Glomerular endothelial cell (primary cell): ENCODE measurements at regions not wholly inside any gene's neighbourhood (a gene's known extent, or its start where the extent isn't known, plus 50 kb on each side); places are given as distances from the start of the nearest gene placed in this dataset.

Experiments used
- DNase-seq: peaks from one replicate; pipeline ENCODE4 v3.0.0-alpha.2; 2011; ENCODE audit warnings: low read depth, low spot score; ENCODE audit errors: extremely low read depth

DNA sequence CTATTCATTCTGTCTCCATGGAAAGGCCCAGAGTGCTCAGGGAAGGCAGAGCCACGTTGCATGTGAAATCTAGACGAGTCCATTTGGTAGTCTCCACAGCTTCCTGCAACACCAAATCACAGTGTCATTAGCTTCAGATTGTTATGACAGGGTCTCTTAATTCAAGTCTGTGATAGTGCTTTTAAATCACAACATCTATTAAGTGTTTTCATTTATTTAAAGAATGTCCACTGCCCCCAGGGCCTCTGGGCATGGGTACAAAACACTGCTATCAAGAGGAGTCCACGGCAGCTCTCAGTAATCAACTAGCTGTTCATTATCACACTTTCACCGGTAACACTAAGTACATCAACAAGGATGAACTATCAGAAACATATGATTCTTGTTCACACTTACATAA lies 455.9 kb upstream of the JARID2 start:
- DNase-seq: no peak

DNA sequence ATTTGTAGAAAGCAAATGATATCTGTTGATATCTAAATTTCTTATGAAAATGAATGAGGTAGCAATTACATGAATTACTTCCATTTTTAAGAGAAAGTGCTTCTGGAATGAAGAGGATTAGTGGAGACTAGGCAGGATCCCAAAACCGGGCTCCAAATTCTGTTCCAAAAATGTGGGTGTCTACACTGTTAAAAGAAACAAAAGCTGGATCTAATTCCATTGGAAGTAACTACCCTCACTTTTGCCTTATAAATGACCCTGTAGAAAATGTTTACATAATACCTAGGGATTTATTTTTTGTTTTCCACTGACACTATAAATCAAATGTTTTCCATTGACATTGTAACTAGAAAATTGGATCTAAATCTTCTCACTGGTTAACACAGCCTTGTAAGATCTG lies 454.9 kb upstream of the JARID2 start:
- no peak for DNase-seq

DNA sequence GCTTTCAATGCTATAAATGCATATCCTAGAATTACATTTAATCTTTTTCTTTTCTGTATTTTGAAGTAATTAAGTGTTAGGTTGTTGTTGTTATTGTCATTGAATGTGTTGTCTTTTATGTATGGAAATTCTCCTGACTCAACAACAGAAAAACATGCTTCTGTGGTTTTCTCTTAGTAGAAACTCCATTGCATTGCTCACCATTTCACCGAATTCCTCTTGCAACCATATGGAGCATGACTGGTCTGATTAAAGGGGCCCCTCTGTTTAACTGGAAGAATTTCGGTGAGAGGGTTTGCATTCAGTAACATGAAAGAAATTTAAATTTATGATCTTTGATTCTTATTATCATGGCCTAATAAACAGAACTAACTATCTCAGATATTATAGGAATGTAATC lies 454.3 kb upstream of the JARID2 start:
- DNase-seq: no peak

DNA sequence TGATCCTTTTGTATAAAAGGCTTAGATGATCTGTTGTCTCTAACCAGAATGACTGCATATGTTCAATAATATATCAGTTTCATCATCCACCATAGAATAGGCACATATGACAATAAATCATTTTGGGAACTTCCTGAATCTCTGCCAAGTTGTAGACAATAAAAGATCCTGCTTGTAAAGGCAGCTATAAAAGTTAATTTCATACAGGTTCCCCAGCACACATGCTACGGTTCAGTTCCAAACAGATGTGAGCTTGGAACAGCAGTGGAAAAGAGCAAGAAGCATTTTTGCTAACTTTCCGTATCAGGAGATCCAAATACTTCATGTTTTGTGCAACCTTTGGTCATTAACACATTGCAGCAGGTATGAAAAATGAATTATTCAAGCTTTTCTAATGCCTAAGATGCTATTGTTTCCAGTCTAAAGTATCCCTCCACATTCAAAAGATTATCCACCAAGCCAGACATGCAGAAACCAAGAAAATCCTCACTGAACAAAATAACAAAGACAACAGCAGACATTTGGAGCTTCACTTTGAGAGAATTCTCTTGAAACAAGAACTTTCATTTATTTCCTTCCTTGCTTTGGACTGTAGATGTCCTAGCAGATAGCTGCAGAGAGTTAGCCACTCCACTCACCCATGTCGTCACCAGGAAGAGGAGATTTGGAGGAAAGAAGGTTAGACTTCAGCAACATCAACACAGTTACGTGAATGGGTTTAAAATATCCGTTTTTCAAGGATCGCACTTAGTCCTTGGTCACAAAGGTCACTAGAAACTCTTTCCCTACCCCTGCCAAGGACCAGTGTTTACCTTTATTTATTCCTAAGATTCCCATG lies 453.5 kb upstream of the JARID2 start:
- DNase-seq: no peak

DNA sequence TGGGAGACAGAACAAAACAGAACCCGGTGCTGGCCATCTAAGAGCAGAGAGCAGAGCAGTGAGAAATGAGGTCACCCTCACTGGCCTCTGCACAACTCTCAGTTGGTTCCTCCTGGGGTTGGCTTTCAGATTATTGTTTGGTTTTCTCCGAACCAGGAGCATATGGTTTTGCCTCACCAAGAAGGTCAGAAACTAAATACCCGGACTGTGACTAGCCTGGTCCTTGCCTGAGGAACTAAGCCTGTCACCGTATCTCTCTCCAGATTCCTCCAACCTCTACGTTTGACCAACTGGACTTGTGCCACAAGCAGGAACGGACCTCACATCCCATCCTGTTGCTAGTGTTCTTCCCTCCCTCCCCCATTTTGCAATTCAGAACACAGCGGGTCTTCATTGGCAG lies 450.4 kb upstream of the JARID2 start:
- DNase-seq: no peak

DNA sequence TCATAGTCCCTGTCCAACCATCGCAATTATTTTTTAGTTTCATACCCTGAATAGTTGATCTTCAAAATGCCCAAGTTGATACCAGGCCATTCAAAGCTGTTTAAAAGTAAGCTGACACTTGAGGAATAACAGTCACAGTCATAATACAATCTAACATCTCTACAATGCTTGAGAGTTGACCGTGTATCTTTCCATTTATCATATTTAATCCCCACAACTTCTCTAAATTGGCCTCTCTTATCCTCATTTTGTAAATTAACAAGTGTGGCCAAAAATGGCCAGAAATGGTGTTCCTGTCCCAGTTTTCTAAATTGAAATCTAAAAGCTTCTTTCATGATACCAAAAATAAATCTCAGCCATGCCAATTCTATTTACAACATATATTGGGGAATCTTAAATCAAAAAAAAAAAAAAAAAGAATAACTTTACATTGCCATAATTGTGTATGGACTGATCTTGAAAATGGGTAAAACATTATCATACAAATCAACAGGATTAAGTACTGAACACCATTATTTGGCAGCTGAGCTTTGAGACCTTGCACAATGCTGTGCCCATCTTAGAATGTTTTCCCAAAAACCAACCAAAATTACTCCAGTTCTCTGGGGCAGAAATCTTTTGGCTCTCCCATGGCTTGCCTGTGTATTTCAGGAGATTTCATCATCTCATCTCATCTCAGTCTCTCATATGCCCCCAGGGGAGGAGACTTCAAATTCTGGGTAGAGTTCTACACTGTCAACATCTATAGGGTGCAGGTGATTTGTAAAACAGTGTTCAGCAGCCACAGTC lies 448.7 kb upstream of the JARID2 start:
- DNase-seq: no peak

DNA sequence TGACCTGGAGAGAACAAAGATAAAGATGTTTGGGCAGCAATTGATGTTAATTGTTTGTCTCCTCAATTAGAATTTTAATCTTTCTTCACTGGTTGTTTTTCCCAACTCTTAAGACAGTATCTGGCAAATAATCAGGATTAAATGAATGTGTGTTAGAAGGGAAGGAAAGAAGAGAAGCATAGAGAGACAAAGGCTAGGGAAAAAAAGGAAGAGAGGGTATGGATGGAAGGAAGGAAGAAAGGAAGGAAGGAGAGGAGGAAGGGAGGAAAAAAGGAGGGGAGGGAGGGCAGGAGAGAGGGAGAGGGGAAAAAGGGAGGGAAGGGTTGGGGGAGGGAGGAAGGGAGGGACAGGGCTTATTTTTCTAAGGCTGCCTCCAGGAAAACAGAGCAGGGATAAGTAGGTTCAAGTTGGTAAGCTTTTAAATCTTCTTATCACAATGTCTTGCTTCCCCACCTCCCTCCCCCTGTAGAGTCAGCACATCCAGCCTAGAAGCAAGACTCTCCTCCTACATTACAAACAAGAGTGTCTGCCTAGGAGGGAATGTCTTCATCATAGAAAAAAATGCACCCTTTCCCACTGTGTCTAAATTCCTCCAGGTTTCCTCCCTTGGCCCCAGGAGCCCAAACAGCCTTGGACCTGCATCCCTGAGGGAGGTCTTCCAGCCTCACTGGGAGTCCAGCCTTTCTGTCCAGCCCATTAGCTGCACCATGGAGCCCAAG lies 447.8 kb upstream of the JARID2 start:
- no peak for DNase-seq

DNA sequence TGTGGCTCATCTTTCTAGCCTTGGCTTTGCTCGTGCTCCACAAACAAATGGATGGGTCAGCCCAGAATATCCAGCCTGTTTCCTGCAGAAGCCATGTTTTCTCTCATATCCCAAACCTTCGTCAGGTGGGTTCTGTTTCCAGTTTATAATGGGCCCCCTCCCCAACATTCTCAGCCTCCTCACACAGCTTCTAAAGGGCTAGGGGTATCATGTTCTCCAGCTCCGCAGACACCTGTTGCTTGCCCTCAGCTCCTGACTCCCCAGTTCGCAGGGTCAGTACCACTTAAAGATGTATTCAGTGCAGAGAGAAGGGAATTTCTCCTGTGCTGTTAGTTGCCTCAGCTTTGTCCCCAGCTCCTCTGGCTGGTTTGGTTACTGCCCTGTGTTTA lies 447.3 kb upstream of the JARID2 start:
- DNase-seq: no peak

DNA sequence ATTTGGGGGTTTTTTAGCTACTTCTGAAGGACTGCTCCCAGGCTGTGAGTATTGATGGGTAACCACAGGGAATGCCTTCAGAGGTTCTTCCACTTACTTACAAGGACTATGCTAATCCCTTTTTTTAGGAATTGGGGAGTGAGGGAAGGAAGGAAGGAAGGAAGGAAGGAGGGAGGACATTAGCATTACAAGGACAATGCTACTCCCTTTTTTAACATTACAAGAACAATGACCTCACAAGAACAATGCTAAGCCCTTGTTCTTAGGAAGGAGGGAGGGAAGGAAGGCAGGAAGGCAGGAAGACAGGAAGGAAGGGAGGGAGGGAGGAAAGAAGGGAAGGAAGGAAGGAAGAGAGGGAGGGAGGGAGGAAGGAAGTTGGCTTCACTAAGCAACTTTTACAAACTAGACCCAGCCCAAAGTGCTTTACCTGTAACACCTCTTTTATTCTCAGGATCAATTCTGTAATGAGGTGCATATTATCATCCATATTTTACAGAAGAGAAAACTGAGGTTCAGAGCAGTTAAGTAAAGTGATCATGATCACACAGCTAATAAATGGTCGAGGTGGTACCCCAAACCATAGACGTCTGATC lies 446.8 kb upstream of the JARID2 start:
- DNase-seq: no peak

DNA sequence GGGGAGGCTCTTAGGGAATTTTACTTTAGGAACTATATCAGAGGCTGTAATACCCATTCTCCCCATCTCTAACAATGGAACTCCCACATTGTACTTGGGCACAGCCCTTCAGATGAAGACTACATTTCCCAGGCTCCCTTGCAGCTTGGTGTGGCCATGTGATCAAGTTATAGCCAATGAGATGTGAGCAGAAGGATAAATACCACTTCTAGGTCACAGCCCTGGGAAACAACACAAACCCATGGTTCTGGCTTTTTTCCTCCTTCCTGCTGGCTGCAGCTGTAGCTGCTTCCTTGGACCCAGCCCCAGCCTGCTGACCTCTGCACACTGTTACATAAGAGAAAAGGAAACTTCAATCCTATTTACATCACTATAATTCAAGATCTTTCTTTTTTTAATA lies 445.9 kb upstream of the JARID2 start:
- no peak for DNase-seq

DNA sequence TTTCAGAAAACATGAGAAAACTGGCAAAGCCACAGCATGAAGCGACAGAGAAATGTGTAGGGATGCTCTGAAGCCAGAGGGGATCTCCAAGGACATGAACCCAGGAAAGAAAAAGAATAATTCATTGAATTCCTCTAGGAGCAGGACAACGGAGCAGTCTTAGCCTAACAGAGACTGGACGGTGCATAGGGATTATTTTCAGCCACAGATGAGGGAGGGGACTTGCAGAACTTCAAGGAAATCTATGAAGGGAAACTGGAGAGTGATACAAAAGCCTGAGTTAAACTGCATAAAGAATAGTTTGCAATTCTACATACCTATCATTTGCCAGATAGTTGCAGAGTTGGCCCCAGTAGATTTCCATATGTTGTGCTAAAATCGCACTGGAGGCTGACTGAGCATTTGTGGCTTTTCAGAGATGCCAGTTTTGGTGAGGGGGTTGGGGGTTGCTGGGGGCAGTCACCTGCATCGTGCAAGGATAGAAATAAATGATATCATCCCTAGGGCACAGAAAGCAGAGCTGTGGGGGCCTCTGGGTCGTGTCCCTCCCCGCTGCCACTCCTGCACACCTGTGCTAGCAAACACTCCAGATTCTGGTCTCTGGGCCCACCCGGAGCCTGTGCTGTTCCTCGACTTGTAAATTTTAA lies 443.2 kb upstream of the JARID2 start:
- no peak for DNase-seq

DNA sequence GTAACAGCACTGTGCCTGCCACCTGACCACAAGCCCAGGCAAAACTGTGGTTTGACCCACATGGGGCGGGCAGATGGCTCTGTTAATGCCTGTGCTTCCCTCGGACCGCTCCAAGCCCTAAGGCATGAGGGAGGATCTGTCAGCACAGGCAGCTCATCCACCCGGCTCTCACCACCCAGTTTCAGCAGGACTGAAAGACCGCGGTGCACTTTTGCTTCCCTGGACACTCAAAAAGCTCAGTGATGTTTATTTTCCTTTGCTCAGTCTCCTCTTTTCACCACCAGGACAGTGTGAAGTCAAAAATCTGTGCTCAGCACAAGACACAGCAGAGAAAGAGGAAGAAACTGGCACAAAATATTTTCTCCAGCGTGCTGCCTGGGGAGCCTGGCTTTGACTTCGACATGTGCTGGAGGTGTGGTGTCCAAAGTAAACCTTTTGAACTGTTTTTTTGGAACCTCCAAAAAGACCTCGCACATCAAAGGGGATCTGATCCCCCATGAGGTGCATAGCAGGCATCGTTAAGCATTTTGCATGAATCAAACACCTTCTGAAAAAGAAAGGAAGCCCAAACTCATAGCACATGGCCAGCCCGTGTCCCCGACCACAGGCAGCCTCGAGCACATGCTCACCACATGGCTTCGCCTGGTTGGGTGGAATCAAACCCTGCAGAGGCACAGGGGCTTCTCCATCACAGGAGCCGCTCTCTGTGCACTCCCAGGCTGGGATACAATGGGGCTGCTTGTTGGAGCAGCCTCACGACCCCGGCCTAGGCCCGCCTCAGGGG lies 441.7 kb upstream of the JARID2 start:
- no peak for DNase-seq

DNA sequence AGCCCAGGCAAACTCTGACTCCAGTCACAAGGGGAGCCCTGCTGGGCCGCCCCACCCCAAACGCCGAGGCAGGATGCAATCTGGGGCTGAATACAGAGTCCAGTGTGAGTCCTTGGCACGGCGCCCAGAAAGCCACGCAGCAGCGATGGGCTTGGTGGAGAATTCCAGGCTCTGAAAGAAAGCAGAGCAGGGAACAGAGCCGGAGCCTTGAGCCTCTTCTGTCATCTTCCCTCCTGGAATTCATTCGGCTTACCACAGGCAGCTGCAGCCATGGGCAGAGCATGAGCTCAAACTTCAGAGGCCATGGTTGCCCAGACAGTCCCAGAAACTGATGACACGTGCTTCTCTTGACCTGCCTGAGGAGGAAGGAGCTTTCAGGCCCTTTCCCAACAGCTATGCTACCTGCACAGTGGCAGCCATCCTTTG lies 441.1 kb upstream of the JARID2 start:
- DNase-seq: no peak

DNA sequence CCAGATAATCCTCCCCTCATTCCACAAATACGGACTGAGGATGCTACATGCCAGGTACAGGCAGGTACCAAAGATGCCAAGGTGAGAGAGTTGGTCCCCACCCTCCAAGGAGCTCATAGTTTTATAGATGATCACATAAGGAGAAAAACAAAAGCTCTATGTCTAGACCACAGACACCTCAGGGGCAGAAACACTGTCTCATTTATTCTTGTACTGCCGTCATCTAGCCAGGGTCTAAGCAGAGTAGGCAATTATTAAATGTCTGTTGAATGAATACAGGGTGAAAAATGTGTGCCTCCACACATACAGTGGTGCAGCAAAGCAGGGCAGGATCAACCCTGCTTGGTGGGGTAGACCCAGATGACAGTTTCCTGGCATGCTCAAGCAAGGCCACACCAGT lies 439.8 kb upstream of the JARID2 start:
- DNase-seq: no peak

DNA sequence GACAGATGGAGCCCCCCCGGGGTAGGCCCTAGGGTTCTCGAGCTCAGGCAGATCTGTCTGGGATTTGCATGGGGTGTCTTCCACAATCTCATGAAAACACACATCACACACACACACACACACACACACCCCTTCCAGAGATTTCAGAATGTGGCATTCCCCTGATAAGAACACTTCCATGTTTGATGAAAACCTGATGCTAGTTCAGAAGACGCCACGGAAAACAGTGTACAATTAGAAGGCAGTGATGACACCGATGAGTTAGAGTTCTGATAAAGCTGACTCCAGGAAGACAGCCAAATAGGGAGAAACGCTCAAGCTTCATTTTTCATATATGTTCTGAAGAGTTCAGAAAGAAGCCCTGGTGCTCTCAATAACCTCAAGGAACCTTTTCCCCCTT lies 438.7 kb upstream of the JARID2 start:
- DNase-seq: no peak

DNA sequence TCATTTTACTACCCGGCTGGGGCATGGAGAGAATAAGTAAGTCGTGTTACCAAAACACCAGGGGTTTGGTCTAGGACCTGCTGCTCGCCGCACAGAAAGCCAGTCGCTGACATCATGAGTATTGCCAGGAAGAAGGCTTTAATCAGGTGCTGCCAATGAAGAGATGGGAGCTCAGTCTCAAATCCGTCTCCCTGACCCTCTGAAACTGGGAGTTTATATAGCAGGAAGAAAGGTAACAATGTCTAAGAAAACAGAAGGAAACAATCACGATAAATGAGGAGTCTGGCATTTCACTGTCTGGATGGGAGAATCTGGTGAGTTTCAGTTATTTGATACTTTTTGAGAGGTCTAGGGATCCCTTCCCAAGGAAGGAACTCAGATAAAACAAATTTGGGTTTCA lies 437.9 kb upstream of the JARID2 start:
- no peak for DNase-seq

DNA sequence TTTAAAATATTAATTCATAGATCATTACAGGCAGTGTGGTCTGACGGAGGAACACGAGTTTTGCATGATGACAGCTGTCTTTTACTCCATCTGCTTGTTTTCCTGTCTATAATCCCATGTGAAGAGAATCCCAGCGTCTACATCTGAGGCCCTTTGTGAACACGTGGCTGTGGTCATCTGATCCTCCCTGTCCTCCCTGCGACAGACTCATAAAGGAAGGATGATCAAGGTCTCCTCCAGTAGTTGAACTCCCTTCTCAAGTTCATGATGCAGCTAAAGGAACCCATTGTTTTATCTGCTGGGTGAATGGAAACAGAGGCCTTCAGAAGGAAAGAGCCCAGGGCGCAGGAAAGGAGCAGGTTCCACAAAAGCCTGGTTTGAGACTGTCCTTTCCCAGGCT lies 435.8 kb upstream of the JARID2 start:
- no peak for DNase-seq

DNA sequence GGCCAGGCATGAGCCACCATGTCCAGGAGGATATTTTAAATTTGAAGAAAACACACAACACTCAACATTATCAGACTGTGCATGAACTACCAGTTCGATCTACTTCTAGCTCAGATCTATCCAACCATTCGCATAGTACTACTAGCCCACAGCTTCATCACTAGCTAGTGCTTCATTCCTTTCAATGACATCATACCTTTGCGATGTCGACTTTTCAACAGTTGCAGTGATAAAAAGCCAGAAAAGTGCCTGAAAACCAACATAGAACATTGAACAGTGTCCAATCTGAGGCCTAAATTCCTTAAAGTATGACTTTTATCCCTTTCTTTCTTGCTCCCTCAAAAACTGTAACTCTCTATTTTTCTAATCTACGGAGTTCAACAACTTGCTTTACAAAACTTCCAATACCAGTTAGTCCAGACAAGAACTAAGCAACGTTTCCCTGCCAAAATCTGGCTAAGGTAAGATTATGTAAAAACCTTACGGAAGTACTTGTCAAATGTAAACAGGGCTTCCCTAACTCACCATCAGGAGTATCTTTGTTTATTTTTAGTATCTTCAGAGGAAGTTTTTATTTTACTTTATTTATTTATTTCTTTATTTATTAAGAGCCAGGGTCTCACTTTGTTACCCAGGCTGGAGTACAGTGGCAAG lies 434.0 kb upstream of the JARID2 start:
- no peak for DNase-seq

DNA sequence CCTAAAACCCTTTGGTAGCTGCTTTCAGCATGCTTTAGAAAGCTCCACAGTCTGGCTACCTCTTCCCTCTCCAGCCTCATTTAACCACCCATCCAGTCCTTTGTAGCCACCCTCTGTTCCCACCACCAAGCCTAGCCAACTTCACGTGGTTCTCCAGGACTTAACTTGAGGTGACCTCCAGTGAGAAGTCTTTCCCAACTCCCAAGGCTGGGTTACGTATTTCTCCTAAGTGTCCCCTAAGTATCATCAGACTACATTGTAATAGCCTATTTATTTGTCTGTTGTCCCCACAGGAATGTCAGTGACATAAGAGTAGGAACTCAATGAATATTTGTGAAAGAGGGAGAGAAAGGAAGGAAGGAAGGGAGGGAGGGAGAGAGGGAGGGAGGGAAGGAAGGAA lies 431.9 kb upstream of the JARID2 start:
- DNase-seq: no peak
